ENCODE measurements at regions not wholly inside any gene's neighbourhood (a gene's known extent, or its start where the extent isn't known, plus 50 kb on each side); places are given as distances from the start of the nearest gene placed in this dataset.

- no peak for DNase-seq (ENCODE audit: low read depth in 2 of 3, low spot score in 1 of 3)
Measured at GRCh38 chr3:147846293-147846692, 437.1 kb downstream of the ZIC1 start.

- DNase-seq (ENCODE audit: low read depth in 2 of 3, low spot score in 1 of 3), result no peak
Measured at GRCh38 chr3:147846854-147847478, 437.8 kb downstream of the ZIC1 start.

GRCh38 chr3:147851062-147851461 is 441.9 kb downstream of the ZIC1 start:
- no peak for DNase-seq (ENCODE audit: low read depth in 2 of 3, low spot score in 1 of 3)

GRCh38 chr3:147854542-147854941 is 445.4 kb downstream of the ZIC1 start:
- no peak for DNase-seq (ENCODE audit: low read depth in 2 of 3, low spot score in 1 of 3)

GRCh38 chr3:147864754-147865354 is 455.7 kb downstream of the ZIC1 start:
- no peak for DNase-seq (ENCODE audit: low read depth in 2 of 3, low spot score in 1 of 3)

GRCh38 chr3:147866561-147866960 is 457.4 kb downstream of the ZIC1 start:
- no peak for DNase-seq (ENCODE audit: low read depth in 2 of 3, low spot score in 1 of 3)

GRCh38 chr3:147872568-147872967 is 463.4 kb downstream of the ZIC1 start:
- no peak for DNase-seq (ENCODE audit: low read depth in 2 of 3, low spot score in 1 of 3)

- DNase-seq (ENCODE audit: low read depth in 2 of 3, low spot score in 1 of 3), result no peak
Measured at GRCh38 chr3:147875498-147875897, 466.3 kb downstream of the ZIC1 start.

- DNase-seq (ENCODE audit: low read depth in 2 of 3, low spot score in 1 of 3), result no peak
Measured at GRCh38 chr3:147881933-147882332, 472.8 kb downstream of the ZIC1 start.

GRCh38 chr3:147886879-147887278 is 477.7 kb downstream of the ZIC1 start:
- DNase-seq (ENCODE audit: low read depth in 2 of 3, low spot score in 1 of 3), result no peak

- no peak for DNase-seq (ENCODE audit: low read depth in 2 of 3, low spot score in 1 of 3)
Measured at GRCh38 chr3:147887797-147888196, 478.6 kb downstream of the ZIC1 start.

GRCh38 chr3:147890114-147890513 is 480.9 kb downstream of the ZIC1 start:
- DNase-seq (ENCODE audit: low read depth in 2 of 3, low spot score in 1 of 3), result no peak

GRCh38 chr3:147895509-147895908 is 486.3 kb downstream of the ZIC1 start:
- no peak for DNase-seq (ENCODE audit: low read depth in 2 of 3, low spot score in 1 of 3)

- DNase-seq (ENCODE audit: low read depth in 2 of 3, low spot score in 1 of 3), result no peak
Measured at GRCh38 chr3:147900851-147901250, 491.7 kb downstream of the ZIC1 start.

- no peak for DNase-seq (ENCODE audit: low read depth in 2 of 3, low spot score in 1 of 3)
Measured at GRCh38 chr3:147903026-147903425, 493.9 kb downstream of the ZIC1 start.

- no peak for DNase-seq (ENCODE audit: low read depth in 2 of 3, low spot score in 1 of 3)
Measured at GRCh38 chr3:147904421-147904820, 495.3 kb downstream of the ZIC1 start.

GRCh38 chr3:147906285-147906684 is 497.1 kb downstream of the ZIC1 start:
- DNase-seq (ENCODE audit: low read depth in 2 of 3, low spot score in 1 of 3), result no peak

- DNase-seq (ENCODE audit: low read depth in 2 of 3, low spot score in 1 of 3), result no peak
Measured at GRCh38 chr3:147914532-147914931, 505.4 kb downstream of the ZIC1 start.

- DNase-seq (ENCODE audit: low read depth in 2 of 3, low spot score in 1 of 3), result no peak
Measured at GRCh38 chr3:147915057-147915456, 505.9 kb downstream of the ZIC1 start.

- no peak for DNase-seq (ENCODE audit: low read depth in 2 of 3, low spot score in 1 of 3)
Measured at GRCh38 chr3:147919496-147919895, 510.3 kb downstream of the ZIC1 start.

GRCh38 chr3:147921051-147921450 is 511.9 kb downstream of the ZIC1 start:
- DNase-seq (ENCODE audit: low read depth in 2 of 3, low spot score in 1 of 3), result no peak

GRCh38 chr3:147924755-147925154 is 515.6 kb downstream of the ZIC1 start:
- no peak for DNase-seq (ENCODE audit: low read depth in 2 of 3, low spot score in 1 of 3)

- DNase-seq (ENCODE audit: low read depth in 2 of 3, low spot score in 1 of 3), result no peak
Measured at GRCh38 chr3:147925272-147925671, 516.1 kb downstream of the ZIC1 start.
